CD4-positive, alpha-beta T cell treated with Interleukin-6 at 100 ng/mL for 8 hours (primary cell): ENCODE measurements at regions not wholly inside any gene's neighbourhood (a gene's known extent, or its start where the extent isn't known, plus 50 kb on each side); places are given as distances from the start of the nearest gene placed in this dataset.

Experiments used
- DNase-seq: peaks from one replicate; pipeline ENCODE4 v3.0.0-alpha.2; 2020; ENCODE audit warnings: mixed read lengths, low spot score

DNA sequence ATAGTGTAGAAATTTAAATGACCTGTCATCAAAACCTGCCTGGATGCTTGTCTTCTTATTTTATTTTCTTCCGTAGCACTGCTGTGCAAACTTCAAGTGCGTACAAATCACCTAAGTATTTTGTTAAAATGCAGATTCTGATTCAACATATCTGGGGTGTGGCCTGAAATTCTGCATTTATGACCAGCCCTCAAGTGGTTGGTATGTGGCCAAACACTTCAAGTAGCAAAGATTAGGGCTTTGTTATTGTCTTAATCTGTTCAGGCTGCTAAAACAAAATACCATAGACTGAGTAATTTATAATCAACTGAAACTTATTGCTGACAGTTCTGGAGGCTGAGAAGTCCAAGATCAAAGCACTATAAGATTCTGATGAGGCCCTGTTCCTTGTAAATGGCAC lies 97.6 kb upstream of the LRRC3B start:
- DNase-seq: no peak

DNA sequence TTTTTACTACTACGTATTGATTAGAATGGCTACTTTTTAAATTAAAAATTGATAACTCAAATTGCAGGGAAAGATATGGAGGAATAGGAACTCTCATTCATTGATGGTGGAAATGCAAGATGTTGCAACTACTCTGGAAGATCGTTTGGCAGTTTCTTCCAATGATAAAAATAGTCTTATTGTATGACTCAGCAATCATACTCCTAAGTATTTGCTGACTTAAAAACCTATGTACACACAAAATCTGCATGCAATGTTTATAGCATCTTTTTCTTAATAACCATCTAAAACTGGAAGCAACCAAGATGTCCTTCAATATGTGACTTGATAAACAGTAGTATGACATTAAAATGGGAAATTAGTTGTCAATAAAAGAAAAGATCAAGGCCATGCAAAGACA lies 87.4 kb upstream of the LRRC3B start:
- no peak for DNase-seq

GRCh38 chr3:26536955-26537354 lies 85.6 kb upstream of the LRRC3B start:
- no peak for DNase-seq

DNA sequence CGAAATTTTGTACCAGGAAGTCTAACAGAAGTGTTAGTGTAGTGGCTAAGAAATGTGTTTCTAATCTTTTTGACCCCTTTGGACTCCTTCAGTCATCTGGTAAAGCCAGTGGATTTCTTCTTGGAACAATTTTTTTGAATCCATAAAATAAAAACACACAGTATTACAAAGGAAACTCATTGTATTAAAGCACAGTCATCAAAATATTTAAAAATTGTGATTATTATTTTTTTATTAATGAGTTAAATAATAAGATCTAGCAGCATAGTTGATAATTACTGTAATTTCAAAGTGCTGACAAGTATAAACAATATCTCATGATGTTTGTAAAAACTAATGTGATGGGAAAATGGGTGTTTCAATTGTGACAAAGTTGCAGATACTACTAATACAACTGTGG lies 72.2 kb upstream of the LRRC3B start:
- no peak for DNase-seq

GRCh38 chr3:26556637-26557036 lies 65.9 kb upstream of the LRRC3B start:
- no peak for DNase-seq

GRCh38 chr3:26558257-26558656 lies 64.3 kb upstream of the LRRC3B start:
- no peak for DNase-seq

- no peak for DNase-seq
Measured at GRCh38 chr3:26559227-26559626, 63.3 kb upstream of the LRRC3B start.

GRCh38 chr3:26560081-26560480 lies 62.5 kb upstream of the LRRC3B start:
- DNase-seq: no peak

- DNase-seq: no peak
Measured at GRCh38 chr3:26562021-26562768, 60.4 kb upstream of the LRRC3B start.
